ENCODE measurements at regions not wholly inside any gene's neighbourhood (a gene's known extent, or its start where the extent isn't known, plus 50 kb on each side); places are given as distances from the start of the nearest gene placed in this dataset.
A peak's percentile ranks its signal among the peaks of the same experiment; 100 is the strongest.

- Mint-ChIP-seq H3K9me3 (peaks cover 3% of the 10 kb centered on the region in 2 experiments; a peak in 4 of 5 replicates), H3K27me3 (ENCODE audit: low read depth) (no peaks in the 10 kb centered on the region), H3K4me3 (no peak overlapping the region), H3K4me1 (peaks cover 20 to 33% of the 10 kb centered on the region in 2 experiments), H3K27ac (no peak overlapping the region), H3K36me3 (ENCODE audit: insufficient read depth in 1 of 3, low read depth in 3 of 3) (peaks cover 0 to 10% (median 4%) of the 10 kb centered on the region in 3 experiments; a peak in 5 of 7 replicates)
- no peaks in the 10 kb centered on the region for H3K9me3 ChIP-seq (ENCODE audit: control insufficient read depth, low read depth, low read length)
- peak overlapping the region; percentile 11 for H3K27ac ChIP-seq (ENCODE audit: insufficient read length, low read depth, low read length)
- H3K79me2 ChIP-seq (ENCODE audit: insufficient read depth, low read length): no peaks in the 10 kb centered on the region
- no peaks in the 10 kb centered on the region for H3K79me1 ChIP-seq (ENCODE audit: insufficient read depth, low read depth, low read length, poor library complexity, severe bottlenecking)
- H2BK120ac ChIP-seq (ENCODE audit: low read depth, low read length, poor library complexity, severe bottlenecking): no peak overlapping the region
- H3K14ac ChIP-seq (ENCODE audit: insufficient read depth, low read length): no peak overlapping the region
- WGBS (ENCODE audit: extremely low coverage, insufficient read length, low lambda C conversion rate): no CpG with 5 or more reads among the region's 5 CpGs
- H3K4me1 ChIP-seq (ENCODE audit: insufficient read depth, low read length): no peaks in the 10 kb centered on the region; the same call in 1 of the 2 replicates
- no peaks in the 10 kb centered on the region for H3K27me3 ChIP-seq (ENCODE audit: insufficient read depth, low read length)
- no peak overlapping the region for H3K4ac ChIP-seq (ENCODE audit: low read depth, low read length)
- no peak overlapping the region for H3K23ac ChIP-seq (ENCODE audit: insufficient read length, low read depth, low read length)
- no peaks in the 10 kb centered on the region for H4K20me1 ChIP-seq (ENCODE audit: control insufficient read depth, insufficient read depth, insufficient read length)
- no peak overlapping the region for H2BK15ac ChIP-seq (ENCODE audit: low read depth, low read length)
- no peak overlapping the region for H2AK5ac ChIP-seq (ENCODE audit: insufficient read length, low read length)
- no peak overlapping the region for H2BK20ac ChIP-seq (ENCODE audit: low read depth, low read length, poor library complexity, severe bottlenecking)
- H2BK5ac ChIP-seq (ENCODE audit: insufficient read length, low read length): no peak overlapping the region
- no peak for TF ChIP-seq CTCF (conservative IDR thresholded peaks at IDR 0.05)
- H4K91ac ChIP-seq (ENCODE audit: insufficient read length, low read depth, low read length): no peak overlapping the region
- no peak overlapping the region for H3T11ph ChIP-seq (ENCODE audit: low read length)
- no peaks in the 10 kb centered on the region for H3K23me2 ChIP-seq (ENCODE audit: insufficient read length, low read depth, low read length, poor library complexity, severe bottlenecking)
- no peak overlapping the region for H3K9ac ChIP-seq (ENCODE audit: extremely low read depth, insufficient read length, low read length)
- H2AFZ ChIP-seq (ENCODE audit: low read length): no peak overlapping the region
- no peak overlapping the region for H4K5ac ChIP-seq (ENCODE audit: insufficient read length, low read depth, low read length)
- no peak overlapping the region for H4K8ac ChIP-seq (replicated peaks; ENCODE audit: insufficient read length, low read depth, low read length)
- no peak overlapping the region for H2BK12ac ChIP-seq (ENCODE audit: insufficient read length, low read depth, low read length)
- no peak overlapping the region for H3K56ac ChIP-seq (ENCODE audit: insufficient read length, low read depth, low read length)
- no peak for DNase-seq
- no peak overlapping the region for H3K4me2 ChIP-seq (ENCODE audit: insufficient read depth, insufficient read length, low read length)
- H3K18ac ChIP-seq (ENCODE audit: insufficient read length, low read depth, low read length): no peak overlapping the region
Observed at GRCh38 chr6:132085731-132086130, 134.6 kb upstream of the CCN2 start.
